Neural cell (in vitro differentiated cells): ENCODE measurements at regions not wholly inside any gene's neighbourhood (a gene's known extent, or its start where the extent isn't known, plus 50 kb on each side); places are given as distances from the start of the nearest gene placed in this dataset.

ENCODE experiments used
- CTCF ChIP-seq: fragments of 450-650 bp; IDR thresholded peaks from 2 replicates; pipeline ENCODE4 v1.5.1; 2014; ENCODE audit warnings: antibody characterized with exemption, mild to moderate bottlenecking, moderate library complexity; ENCODE audit not compliant: poor library complexity, severe bottlenecking
- EP300 ChIP-seq: fragments of 450-650 bp; conservative IDR thresholded peaks from 2 replicates; pipeline ENCODE4 v1.6.1; 2014; ENCODE audit warnings: antibody characterized with exemption, mild to moderate bottlenecking, moderate library complexity; ENCODE audit not compliant: poor library complexity, severe bottlenecking
- MXI1 ChIP-seq: fragments of 450-650 bp; conservative IDR thresholded peaks from 2 replicates; pipeline ENCODE4 v1.6.1; 2014; ENCODE audit warnings: antibody characterized with exemption, mild to moderate bottlenecking; ENCODE audit not compliant: poor library complexity, severe bottlenecking
- POLR2AphosphoS5 ChIP-seq: IDR thresholded peaks from 2 replicates; pipeline ENCODE4 v1.6.1; 2012

GRCh38 chr11:134758342-134758931 is 346.4 kb upstream of the B3GAT1 start:
- TF ChIP-seq CTCF (no peak), MXI1 (no peak), EP300 (no peak), POLR2AphosphoS5 (no peak)
